GM19463 (cell line): ENCODE measurements at regions not wholly inside any gene's neighbourhood (a gene's known extent, or its start where the extent isn't known, plus 50 kb on each side); places are given as distances from the start of the nearest gene placed in this dataset.
"Not testable (repeated sequence)": the region's sequence is repeated elsewhere in the genome, so short reads cannot be mapped to it uniquely, and the experiment has no call there.

Source experiments
- ATAC-seq: cut with Tn5 transposase; IDR thresholded peaks from one replicate; pipeline ENCODE4 v1.9.1; 2021; ENCODE audit warnings: mild to moderate bottlenecking, moderate library complexity; ENCODE audit not compliant: unreplicated experiment

- no peak for ATAC-seq
Measured at GRCh38 chr1:4207183-4207582, 307.1 kb upstream of the C1orf174 start.

- ATAC-seq = no peak
Measured at GRCh38 chr1:4207842-4208692, 308.0 kb upstream of the C1orf174 start.

- no peak for ATAC-seq
Measured at GRCh38 chr1:4210043-4210442, 310.0 kb upstream of the C1orf174 start.

GRCh38 chr1:4212796-4213195 lies 312.7 kb upstream of the C1orf174 start:
- no peak for ATAC-seq

- no peak for ATAC-seq
Measured at GRCh38 chr1:4213366-4213973, 313.4 kb upstream of the C1orf174 start.

- no peak for ATAC-seq
Measured at GRCh38 chr1:4214826-4215225, 314.8 kb upstream of the C1orf174 start.

- no peak for ATAC-seq
Measured at GRCh38 chr1:4215391-4215790, 315.3 kb upstream of the C1orf174 start.

- ATAC-seq = no peak
Measured at GRCh38 chr1:4216231-4216630, 316.2 kb upstream of the C1orf174 start.

GRCh38 chr1:4218619-4219018 lies 318.5 kb upstream of the C1orf174 start:
- no peak for ATAC-seq

GRCh38 chr1:4219111-4219510 lies 319.0 kb upstream of the C1orf174 start:
- no peak for ATAC-seq

- ATAC-seq = no peak
Measured at GRCh38 chr1:4219826-4220225, 319.8 kb upstream of the C1orf174 start.

GRCh38 chr1:4220362-4220761 lies 320.3 kb upstream of the C1orf174 start:
- no peak for ATAC-seq

- ATAC-seq = no peak
Measured at GRCh38 chr1:4221107-4221506, 321.0 kb upstream of the C1orf174 start.

GRCh38 chr1:4224684-4225467 lies 324.8 kb upstream of the C1orf174 start:
- no peak for ATAC-seq

GRCh38 chr1:4227986-4228385 lies 327.9 kb upstream of the C1orf174 start:
- no peak for ATAC-seq

- no peak for ATAC-seq
Measured at GRCh38 chr1:4253935-4254334, 353.9 kb upstream of the C1orf174 start.

- no peak for ATAC-seq
Measured at GRCh38 chr1:4256351-4256750, 356.3 kb upstream of the C1orf174 start.

- ATAC-seq = not testable (repeated sequence)
Measured at GRCh38 chr1:4258146-4258777, 358.2 kb upstream of the C1orf174 start.

GRCh38 chr1:4261327-4261726 lies 361.3 kb upstream of the C1orf174 start:
- no peak for ATAC-seq

GRCh38 chr1:4262665-4263064 lies 362.6 kb upstream of the C1orf174 start:
- no peak for ATAC-seq

- no peak for ATAC-seq
Measured at GRCh38 chr1:4263699-4264098, 363.6 kb upstream of the C1orf174 start.
